Kidney (tissue), 13 donors: ENCODE measurements at regions not wholly inside any gene's neighbourhood (a gene's known extent, or its start where the extent isn't known, plus 50 kb on each side); places are given as distances from the start of the nearest gene placed in this dataset.

Source experiments
- DNase-seq, 5 donors: peaks; one replicate each; pipeline ENCODE4 v3.0.0-alpha.2; 2013 to 2020
- FAIRE-seq: peaks from 2 replicates; lab custom pipeline; 2012; peaks lifted over from hg19 to GRCh38; lab: Jason Lieb, UNC
- H3K27ac ChIP-seq, 2 donors: one replicate each; pipeline ENCODE4 v1.7.0; 2013; ENCODE audit warnings: low read depth in 2 of 2, low read length in 2 of 2, inconsistent platforms in 1 of 2
- H3K27me3 ChIP-seq: one replicate; pipeline ENCODE4 v1.7.1; 2013; ENCODE audit warnings: low read length, inconsistent platforms; ENCODE audit not compliant: control insufficient read depth, insufficient read depth
- H3K36me3 ChIP-seq, 3 donors: one replicate each; pipeline versions ENCODE4 v1.7.0 to v1.7.1; 2013; ENCODE audit warnings: low read length in 3 of 3, control low read depth in 1 of 3, inconsistent platforms in 1 of 3; ENCODE audit not compliant: insufficient read depth in 3 of 3, control insufficient read depth in 2 of 3
- H3K4me1 ChIP-seq, 3 donors: one replicate each; pipeline versions ENCODE4 v1.7.0 to v1.7.1; 2013; ENCODE audit warnings: low read length in 3 of 3, inconsistent platforms in 1 of 3, low read depth in 1 of 3; ENCODE audit not compliant: control insufficient read depth in 2 of 3, insufficient read depth in 2 of 3
- H3K4me3 ChIP-seq, 3 donors: one replicate each; pipeline versions ENCODE4 v1.7.0 to v1.8.1; 2013; ENCODE audit warnings: low read length in 3 of 3, control low read depth in 1 of 3, inconsistent platforms in 1 of 3
- H3K9ac ChIP-seq, 3 donors: one replicate each; pipeline versions ENCODE4 v1.7.0 to v1.7.1; 2013; ENCODE audit warnings: low read length in 3 of 3, control low read depth in 1 of 3, inconsistent platforms in 1 of 3
- H3K9me3 ChIP-seq, 3 donors: one replicate each; pipeline versions ENCODE4 v1.7.0 to v1.7.1; 2013; ENCODE audit warnings: low read length in 3 of 3, control low read depth in 1 of 3, inconsistent platforms in 1 of 3; ENCODE audit not compliant: control insufficient read depth in 2 of 3, insufficient read depth in 1 of 3
- intact Hi-C: fragments of 100-400 bp; cut with DNase I; formaldehyde crosslinking; loops from one replicate; pipeline ENCODE4 v1.11.1; 2022
- TF ChIP-seq, protein P1 (sequence below): IDR thresholded peaks from 3 replicates; pipeline ENCODE4 v1.5.1; 2012; ENCODE audit warnings: mild to moderate bottlenecking, moderate library complexity, borderline replicate concordance; ENCODE audit not compliant: insufficient read depth; ENCODE audit errors: extremely low read depth
- donor health status: control.
- donor health status: control.
- donor health status: control.
- donor health status: control.
- donor health status: control.
- donor health status: DM: yes; HTN: yes; CAD: no.
- donor health status: Normal renal cell carcinoma (clear cell type).

DNA sequence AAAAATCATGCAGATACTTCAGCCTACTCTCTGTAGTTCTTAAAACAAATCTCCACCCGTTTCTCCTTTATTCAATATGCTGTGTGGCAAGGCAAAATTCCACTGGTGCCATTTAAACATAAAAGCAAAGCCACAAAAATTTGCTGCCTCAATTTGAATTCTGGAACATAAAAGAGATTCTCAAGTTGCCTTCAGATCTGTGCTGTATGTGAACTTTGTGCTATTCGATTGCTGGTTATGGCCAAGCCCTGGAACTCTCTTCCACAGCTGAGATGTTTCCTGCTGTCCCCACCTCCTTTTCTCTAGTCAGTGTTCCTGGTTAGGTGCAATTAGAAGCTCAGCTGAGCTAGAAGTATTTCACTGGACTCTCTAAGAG, 395.3 kb upstream of the BTBD3 start:
- intact Hi-C loops, result no loop called here
- Histone ChIP-seq H3K4me3 (no peak overlapping the region), H3K27me3 (no peaks in the 10 kb centered on the region), H3K36me3 (no peaks in the 10 kb centered on the region), H3K9ac (no peak overlapping the region), H3K27ac (no peak overlapping the region), H3K9me3 (peaks cover 0 to 7% (median 2%) of the 10 kb centered on the region in 3 donors), H3K4me1 (no peaks in the 10 kb centered on the region)
- TF ChIP-seq, protein P1, sequence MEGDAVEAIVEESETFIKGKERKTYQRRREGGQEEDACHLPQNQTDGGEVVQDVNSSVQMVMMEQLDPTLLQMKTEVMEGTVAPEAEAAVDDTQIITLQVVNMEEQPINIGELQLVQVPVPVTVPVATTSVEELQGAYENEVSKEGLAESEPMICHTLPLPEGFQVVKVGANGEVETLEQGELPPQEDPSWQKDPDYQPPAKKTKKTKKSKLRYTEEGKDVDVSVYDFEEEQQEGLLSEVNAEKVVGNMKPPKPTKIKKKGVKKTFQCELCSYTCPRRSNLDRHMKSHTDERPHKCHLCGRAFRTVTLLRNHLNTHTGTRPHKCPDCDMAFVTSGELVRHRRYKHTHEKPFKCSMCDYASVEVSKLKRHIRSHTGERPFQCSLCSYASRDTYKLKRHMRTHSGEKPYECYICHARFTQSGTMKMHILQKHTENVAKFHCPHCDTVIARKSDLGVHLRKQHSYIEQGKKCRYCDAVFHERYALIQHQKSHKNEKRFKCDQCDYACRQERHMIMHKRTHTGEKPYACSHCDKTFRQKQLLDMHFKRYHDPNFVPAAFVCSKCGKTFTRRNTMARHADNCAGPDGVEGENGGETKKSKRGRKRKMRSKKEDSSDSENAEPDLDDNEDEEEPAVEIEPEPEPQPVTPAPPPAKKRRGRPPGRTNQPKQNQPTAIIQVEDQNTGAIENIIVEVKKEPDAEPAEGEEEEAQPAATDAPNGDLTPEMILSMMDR, result no peak
- FAIRE-seq (no peak), DNase-seq (no peak)

DNA sequence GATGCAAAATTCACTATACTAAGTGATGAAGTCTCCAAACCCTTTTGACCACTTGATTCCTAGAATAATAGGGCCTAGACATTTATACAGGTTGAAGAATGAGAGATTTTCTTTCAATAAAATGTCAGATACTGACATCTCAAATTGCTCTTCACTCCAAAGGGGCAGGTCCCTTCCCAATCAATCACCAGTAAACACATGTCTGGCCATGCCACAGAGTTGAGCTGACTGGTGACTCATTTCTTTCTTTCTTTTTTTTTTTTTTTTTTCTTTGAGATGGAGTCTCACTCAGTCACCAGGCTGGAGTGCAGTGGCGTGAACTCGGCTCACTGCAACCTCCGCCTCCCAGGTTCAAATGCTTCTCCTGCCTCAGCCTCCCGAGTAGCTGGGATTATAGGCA, 388.6 kb upstream of the BTBD3 start:
- no peak for FAIRE-seq
- DNase-seq, result no peak
- Histone ChIP-seq H3K27me3 (no peaks in the 10 kb centered on the region), H3K9me3 (peaks cover 0 to 15% (median 3%) of the 10 kb centered on the region in 3 donors), H3K36me3 (no peaks in the 10 kb centered on the region), H3K4me1 (no peaks in the 10 kb centered on the region), H3K27ac (no peak overlapping the region), H3K9ac (no peak overlapping the region), H3K4me3 (no peak overlapping the region)
- intact Hi-C loops, result no loop called here
- TF ChIP-seq, protein P1, result no peak

DNA sequence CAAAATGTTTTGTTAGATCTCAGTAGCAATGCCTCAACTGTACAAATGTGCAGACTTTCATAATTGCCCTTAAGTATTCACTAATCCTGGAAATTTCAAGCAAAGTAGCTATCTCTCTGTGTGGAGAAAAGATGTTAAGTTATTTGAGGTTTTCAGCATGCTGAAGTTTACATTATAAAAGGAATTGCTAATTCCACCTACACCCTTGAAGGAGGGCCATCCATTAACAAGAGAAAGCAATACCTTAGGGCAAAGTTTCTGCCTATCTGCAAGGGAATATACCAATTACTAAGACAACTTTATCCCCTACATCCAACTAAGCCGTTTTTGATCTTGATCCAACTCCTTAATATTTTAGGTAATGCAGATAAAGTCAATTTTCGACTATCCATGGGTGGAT, 380.7 kb upstream of the BTBD3 start:
- Histone ChIP-seq H3K27ac (no peak overlapping the region), H3K9me3 (peaks cover 0 to 3% (median 0%) of the 10 kb centered on the region in 3 donors), H3K4me3 (no peak overlapping the region), H3K27me3 (no peaks in the 10 kb centered on the region), H3K36me3 (no peaks in the 10 kb centered on the region), H3K9ac (no peak overlapping the region), H3K4me1 (no peaks in the 10 kb centered on the region)
- intact Hi-C loops, result no loop called here
- TF ChIP-seq, protein P1, result no peak
- DNase-seq, result no peak
- no peak for FAIRE-seq

DNA sequence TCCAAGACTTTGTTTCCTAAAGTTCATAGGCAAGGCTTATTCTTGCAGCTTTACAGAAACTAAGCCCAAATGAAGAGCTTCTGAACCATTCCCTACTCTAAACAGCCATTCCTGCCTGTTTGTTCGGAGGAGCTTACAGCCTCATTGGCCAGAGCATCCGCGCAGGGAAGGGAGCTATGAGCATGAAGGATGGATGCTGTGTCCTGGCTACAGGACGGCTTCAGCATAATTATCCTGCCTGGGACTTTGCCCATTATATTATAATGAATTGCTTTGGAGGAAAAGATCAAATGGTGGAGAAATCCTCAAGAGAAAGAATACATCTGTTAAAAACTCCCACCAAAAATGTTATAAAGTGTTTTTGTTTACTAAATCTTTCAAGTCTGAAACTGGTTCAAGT, 378.2 kb upstream of the BTBD3 start:
- Histone ChIP-seq H3K27ac (no peak overlapping the region), H3K27me3 (no peaks in the 10 kb centered on the region), H3K4me3 (no peak overlapping the region), H3K36me3 (no peaks in the 10 kb centered on the region), H3K9me3 (no peaks in the 10 kb centered on the region), H3K9ac (no peak overlapping the region), H3K4me1 (peaks cover 0 to 3% (median 2%) of the 10 kb centered on the region in 3 donors)
- intact Hi-C loops, result no loop called here
- DNase-seq (peak in 2 of 5 donors; percentile 27 to 55), FAIRE-seq (no peak)
- TF ChIP-seq, protein P1, result no peak
